ENCODE measurements at regions not wholly inside any gene's neighbourhood (a gene's known extent, or its start where the extent isn't known, plus 50 kb on each side); places are given as distances from the start of the nearest gene placed in this dataset.

DNA sequence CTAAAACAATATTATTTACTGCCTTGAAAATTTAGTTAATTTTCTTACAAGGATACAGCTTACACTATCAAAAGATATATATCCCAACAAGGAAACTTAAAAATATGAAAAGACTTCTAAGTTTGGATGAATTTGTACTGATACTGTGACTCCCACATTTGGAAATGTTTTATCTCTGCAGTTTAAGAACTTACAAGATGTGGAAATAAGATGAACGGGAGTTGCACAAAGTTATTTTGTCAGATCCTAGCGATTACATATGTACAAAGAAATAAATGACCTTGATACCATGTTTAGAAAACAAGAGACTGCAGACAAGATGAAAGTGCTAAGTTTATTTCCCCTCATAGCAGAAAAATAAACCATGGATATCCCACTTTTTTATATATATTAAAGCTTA lies 103.7 kb upstream of the TMEM106B start:
- no peak for TF ChIP-seq POLR2A (IDR thresholded peaks at IDR 0.05; ENCODE audit: low read depth, low read length)
- peak; percentile 71 for FAIRE-seq
- DNase-seq (ENCODE audit: insufficient read length, low spot score) = no peak

GRCh38 chr7:12107841-12108254 lies 103.2 kb upstream of the TMEM106B start:
- FAIRE-seq = peak; percentile 94
- TF ChIP-seq POLR2A (IDR thresholded peaks at IDR 0.05; ENCODE audit: low read depth, low read length) = no peak
- DNase-seq (ENCODE audit: insufficient read length, low spot score) = no peak

GRCh38 chr7:12110425-12110824 lies 100.7 kb upstream of the TMEM106B start:
- DNase-seq (ENCODE audit: insufficient read length, low spot score) = no peak
- TF ChIP-seq POLR2A (IDR thresholded peaks at IDR 0.05; ENCODE audit: low read depth, low read length) = no peak
- no peak for FAIRE-seq

DNA sequence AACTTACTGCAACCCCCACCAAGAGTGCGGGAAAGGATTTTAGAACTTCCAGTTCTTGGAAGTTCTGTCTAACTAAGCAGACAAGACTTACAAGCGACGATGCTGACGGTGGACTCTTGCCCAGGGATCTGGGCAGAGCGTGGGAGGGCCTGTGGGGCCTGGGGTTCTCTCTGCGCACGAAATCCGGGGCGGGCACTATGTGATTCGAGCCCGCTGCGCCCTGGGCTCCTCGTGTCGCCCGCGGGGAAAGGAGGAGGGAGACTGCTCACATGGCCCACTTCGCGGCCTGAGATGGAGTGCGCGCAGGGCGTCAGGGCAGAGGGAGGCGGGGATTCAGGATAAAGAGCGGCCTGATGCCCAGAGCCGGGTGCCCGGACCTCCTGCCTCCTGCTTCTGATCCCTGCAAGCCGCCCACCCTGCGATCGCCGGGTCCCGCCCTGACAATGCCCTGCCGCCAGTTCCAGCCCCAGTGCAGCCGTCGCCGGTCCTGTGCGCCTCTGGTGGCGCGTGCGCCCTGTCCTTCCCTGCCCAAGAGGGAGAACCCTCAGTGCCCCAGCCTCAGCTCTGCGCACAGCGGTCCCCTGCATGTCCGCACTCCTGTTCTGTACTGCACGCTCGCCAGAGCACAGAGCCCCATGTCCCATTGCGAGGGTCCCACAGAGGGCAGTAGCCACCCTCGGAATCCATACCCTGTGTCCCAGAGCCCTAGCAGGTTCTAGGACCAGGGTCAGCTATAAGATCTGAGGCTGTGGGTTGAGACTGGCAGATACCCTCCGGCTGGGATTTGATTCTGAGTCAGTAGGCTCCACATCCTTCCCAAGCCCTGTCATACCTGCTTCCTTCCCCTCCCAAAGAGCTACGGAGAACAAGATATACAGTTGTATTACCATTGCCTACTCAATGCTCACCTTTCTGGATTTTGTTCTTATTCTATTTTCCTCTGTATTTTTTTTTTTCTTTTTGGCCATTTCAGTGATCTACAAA lies 99.4 kb upstream of the TMEM106B start:
- TF ChIP-seq POLR2A (IDR thresholded peaks at IDR 0.05; ENCODE audit: low read depth, low read length) = peak; percentile 23; the same call in 1 of the 2 replicates
- peak; percentile 35 for DNase-seq (ENCODE audit: insufficient read length, low spot score)
- peak; percentile 66 for FAIRE-seq

DNA sequence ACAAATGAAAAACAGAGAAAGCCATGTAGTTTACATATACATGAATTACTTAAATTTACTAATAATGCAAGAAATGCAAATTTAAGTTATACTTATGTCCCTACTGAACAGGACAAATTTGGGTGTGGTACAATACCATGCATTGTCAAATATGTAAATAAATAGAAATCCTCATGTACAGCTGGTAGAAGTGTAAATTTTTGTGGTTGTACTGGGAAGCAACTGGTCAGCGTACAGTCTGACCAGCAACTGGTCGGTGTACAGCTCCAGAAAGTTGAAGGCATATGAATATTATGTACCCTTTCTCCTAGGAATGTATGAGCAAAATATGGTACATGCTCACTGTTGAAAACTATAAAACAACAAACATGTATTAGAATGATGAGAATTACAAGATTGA lies 93.9 kb upstream of the TMEM106B start:
- no peak for DNase-seq (ENCODE audit: insufficient read length, low spot score)
- FAIRE-seq = peak; percentile 92
- no peak for TF ChIP-seq POLR2A (IDR thresholded peaks at IDR 0.05; ENCODE audit: low read depth, low read length)

DNA sequence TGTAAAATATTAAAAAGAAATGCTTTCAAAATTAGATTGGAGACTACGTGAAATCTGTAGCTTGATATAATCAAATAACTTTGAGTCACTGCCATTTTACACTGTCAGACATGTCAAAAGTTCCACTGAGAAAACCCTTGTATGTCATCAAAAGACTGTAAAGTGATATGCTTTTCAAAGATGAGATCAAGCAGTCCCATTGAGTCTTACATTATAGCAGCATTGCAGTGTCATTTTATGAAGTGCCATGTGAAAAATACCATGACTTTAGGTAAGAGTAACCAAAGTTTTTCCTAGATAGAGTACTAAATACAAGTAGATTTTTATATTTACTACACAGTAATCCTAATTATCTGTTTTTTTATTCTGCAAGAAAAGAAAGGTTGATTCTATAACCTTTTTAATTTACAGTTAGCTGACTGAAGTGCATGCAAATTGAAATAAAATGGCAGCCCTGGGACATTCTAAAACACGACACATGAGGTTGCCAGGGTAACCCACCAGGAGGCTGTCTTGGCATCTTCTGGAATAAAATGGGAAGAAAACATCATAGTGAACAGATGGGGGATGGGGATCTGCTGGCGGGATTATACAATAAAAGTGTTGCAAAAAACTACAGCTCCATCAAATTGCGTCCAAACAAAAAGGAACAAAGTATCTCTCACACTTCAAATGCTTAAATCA lies 91.3 kb upstream of the TMEM106B start:
- DNase-seq (ENCODE audit: insufficient read length, low spot score) (no peak), FAIRE-seq (peak; percentile 75)
- no peak for TF ChIP-seq POLR2A (IDR thresholded peaks at IDR 0.05; ENCODE audit: low read depth, low read length)

- DNase-seq (ENCODE audit: insufficient read length, low spot score) (no peak), FAIRE-seq (no peak)
- no peak for TF ChIP-seq POLR2A (IDR thresholded peaks at IDR 0.05; ENCODE audit: low read depth, low read length)
These were observed 90.5 kb upstream of the TMEM106B start for GRCh38 chr7:12120632-12121031.

DNA sequence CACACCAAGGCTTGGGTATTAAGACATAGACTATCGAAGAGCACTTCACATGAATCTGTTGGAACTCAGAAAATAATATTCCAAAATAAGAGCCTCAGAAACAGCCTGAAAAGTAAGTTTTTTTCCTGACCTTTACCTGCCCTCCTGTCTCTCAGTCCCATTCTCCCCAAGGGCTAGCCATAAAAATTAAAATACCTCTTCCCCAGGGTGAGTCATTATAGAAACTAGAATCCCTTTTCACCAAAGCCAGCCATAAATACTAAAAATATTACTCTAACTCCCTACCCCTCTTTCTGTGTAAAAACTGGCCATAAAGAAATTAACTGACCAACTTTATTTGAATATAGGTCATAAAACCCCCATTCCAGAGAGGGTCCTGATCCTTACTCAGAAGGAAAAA lies 87.9 kb upstream of the TMEM106B start:
- FAIRE-seq (no peak), DNase-seq (ENCODE audit: insufficient read length, low spot score) (no peak)
- no peak for TF ChIP-seq POLR2A (IDR thresholded peaks at IDR 0.05; ENCODE audit: low read depth, low read length)

GRCh38 chr7:12124028-12124427 lies 87.1 kb upstream of the TMEM106B start:
- FAIRE-seq (peak; percentile 68), DNase-seq (ENCODE audit: insufficient read length, low spot score) (no peak)
- TF ChIP-seq POLR2A (IDR thresholded peaks at IDR 0.05; ENCODE audit: low read depth, low read length) = no peak

- DNase-seq (ENCODE audit: insufficient read length, low spot score) = no peak
- FAIRE-seq = peak; percentile 91
- TF ChIP-seq POLR2A (IDR thresholded peaks at IDR 0.05; ENCODE audit: low read depth, low read length) = no peak
These were observed 83.6 kb upstream of the TMEM106B start for GRCh38 chr7:12127455-12127854.

DNA sequence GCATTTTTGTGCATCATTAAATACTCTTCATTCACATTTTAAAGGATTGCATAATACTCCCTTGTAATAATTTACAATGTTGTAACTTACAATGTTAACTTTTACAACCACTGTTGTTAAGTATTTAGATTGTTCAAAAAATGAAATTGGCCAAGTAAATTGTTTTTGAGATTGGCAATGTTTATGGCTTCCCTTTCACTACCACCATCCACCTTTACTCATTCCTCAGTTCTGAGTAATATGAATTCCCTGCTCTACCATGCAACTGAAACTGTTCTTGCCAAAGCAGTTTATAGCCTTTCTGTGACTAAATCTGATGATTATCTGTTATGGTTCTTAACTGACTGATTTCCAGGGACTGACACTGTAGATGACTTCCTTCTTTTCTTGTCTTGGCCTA lies 80.5 kb upstream of the TMEM106B start:
- peak; percentile 100 for FAIRE-seq
- no peak for TF ChIP-seq POLR2A (IDR thresholded peaks at IDR 0.05; ENCODE audit: low read depth, low read length)
- peak; percentile 30 for DNase-seq (ENCODE audit: insufficient read length, low spot score)

DNA sequence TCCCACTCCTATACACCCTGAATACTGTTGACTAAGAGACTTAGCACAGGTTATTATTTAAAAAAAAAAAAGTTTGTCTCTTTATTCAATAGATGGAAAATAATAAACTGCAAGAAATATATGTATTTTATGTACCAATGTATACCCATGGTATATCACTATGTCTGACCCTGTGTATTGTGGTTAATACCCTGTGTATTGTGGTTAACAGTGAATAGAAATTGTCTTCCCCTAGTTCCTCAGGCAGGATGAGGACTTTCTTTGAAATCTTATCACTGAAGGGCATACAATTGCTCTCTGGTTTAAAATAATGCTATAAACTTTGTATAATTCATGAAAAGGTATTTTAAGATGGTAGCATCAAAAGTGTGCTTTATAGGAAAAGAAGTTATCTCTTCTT lies 80.0 kb upstream of the TMEM106B start:
- DNase-seq (ENCODE audit: insufficient read length, low spot score) (no peak), FAIRE-seq (no peak)
- TF ChIP-seq POLR2A (IDR thresholded peaks at IDR 0.05; ENCODE audit: low read depth, low read length) = no peak

DNA sequence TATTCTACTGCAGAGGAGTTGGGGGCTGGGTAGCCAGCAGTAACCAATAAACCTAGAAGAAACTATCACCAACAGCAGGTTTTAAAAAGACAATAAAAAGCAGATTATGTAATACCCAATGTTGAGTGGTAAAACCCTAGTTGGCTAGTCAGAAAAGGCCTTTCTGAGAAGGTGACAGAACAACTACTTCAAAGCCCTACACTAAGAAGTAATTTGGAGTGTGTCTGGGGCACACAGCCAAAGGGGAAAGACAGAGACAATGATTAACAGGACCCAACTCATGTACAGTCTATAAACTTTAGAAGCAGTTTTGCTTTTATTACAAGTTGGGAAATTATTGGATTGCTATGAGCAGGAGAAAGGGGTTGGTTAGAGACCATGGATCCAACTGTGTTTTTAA lies 77.2 kb upstream of the TMEM106B start:
- no peak for DNase-seq (ENCODE audit: insufficient read length, low spot score)
- TF ChIP-seq POLR2A (IDR thresholded peaks at IDR 0.05; ENCODE audit: low read depth, low read length) = no peak
- FAIRE-seq = no peak

DNA sequence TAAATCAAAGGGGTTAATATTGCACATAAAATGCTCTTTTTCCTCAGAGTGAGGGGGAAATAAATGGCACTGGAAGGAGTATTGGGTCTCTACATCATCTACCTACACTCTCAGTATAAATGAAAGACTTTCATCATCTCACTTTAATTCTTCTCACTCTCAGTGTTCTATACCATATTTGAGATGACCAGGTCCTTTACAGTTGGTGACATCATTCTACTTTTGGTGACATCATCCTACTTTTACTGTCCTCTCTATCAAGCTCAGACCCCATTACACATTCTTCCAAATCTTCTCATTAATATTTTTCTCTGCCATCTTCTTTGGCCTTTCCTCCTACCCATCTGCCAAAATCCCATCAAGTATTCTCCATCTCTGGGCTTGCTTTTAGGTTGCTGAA lies 74.6 kb upstream of the TMEM106B start:
- DNase-seq (ENCODE audit: insufficient read length, low spot score) = no peak

More for the DNA sequence above, 74.6 kb upstream of the TMEM106B start:
- no peak for TF ChIP-seq POLR2A (IDR thresholded peaks at IDR 0.05; ENCODE audit: low read depth, low read length)
- no peak for FAIRE-seq
